Inflammatory macrophage treated with lipopolysaccharide for 1 hour (primary cell): ENCODE measurements at regions not wholly inside any gene's neighbourhood (a gene's known extent, or its start where the extent isn't known, plus 50 kb on each side); places are given as distances from the start of the nearest gene placed in this dataset.
"Not testable (repeated sequence)": the region's sequence is repeated elsewhere in the genome, so short reads cannot be mapped to it uniquely, and the experiment has no call there.

Experiments used
- DNase-seq, 2 donors: peaks; one replicate each; pipeline ENCODE4 v3.0.0-alpha.2; 2020 to 2022

- DNase-seq = no peak
Observed at GRCh38 chr12:115810122-115810901, 467.2 kb downstream of the MED13L start.

DNA sequence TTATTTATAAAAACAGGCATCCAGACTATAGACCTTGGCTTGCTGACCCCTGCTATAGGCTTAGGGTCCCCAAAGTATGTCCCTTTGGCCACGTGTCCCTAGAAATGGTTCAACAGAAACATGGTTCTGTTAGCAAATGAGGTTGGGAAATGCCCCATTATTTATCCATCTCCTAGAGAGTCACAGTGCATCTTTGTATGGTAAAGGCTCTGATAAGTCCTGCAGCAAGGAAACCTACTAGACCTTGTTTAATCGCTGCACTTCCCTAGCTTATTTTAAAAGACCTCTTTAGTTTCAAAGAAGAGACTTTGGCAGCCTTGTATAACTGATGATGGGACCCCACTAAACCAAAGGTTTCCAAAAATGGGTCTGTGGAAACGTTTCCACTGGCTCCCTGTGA is 471.5 kb downstream of the MED13L start:
- no peak for DNase-seq

- no peak for DNase-seq
Observed at GRCh38 chr12:115802767-115803166, 474.7 kb downstream of the MED13L start.

DNA sequence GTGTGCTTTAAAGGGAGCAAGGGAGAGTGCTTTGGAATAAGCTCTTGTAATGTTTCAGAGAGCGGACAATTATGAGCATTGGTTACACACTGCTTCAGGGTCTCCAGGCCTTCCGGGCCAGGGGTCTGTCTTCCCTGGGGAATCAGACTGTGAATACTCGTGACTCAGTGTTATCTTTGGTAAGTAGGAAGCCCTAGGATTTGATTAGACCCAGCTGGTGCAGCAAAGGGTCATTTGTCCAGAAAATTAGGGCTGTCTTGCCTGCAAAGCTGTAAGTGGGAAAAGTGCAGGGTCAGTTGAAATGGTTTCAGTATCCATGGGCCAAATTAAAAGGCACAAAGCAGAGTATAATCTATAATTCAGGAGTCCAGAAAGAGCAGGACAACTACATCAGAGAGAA is 475.6 kb downstream of the MED13L start:
- no peak for DNase-seq

GRCh38 chr12:115799610-115800009 is 477.9 kb downstream of the MED13L start:
- no peak for DNase-seq

- no peak for DNase-seq
Observed at GRCh38 chr12:115798309-115798917, 479.1 kb downstream of the MED13L start.

DNA sequence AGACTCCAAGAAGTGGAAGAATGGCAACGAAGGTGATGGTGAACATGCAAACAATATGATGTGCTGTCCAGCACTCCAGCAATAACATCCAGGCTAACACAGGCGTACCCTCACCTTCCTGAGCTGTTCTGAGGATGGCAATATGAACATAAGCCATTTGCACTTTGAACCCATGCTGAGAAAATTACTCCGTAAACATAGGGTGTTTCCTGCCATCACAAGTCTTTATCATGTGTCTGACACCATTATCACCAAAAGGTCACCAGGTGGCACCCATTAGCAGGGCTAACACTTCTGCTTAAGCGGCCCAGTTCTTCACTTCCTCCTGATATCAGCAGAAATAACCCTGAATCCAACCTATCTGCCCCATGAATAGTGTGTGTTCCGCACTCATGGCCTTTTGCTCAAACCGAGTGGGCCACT is 482.8 kb downstream of the MED13L start:
- DNase-seq = no peak

DNA sequence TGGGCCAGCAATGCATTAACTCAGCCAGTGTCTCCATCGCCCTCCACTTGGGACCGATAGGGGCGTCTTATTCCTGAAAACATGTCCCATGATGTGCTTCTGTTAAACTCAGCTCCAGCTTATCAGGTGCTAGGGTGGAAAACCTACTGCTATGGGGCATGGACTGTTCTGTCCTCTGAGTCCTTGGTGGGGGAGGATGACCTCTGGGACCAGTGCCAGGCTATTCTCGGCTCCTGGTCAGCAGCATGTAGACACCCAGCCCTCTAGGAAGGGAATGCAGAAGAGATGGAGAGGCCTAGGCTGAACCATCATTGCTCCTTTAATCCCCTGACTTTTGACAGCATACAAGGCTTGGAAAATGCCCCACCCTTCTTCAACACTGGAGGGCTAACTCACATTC is 486.2 kb downstream of the MED13L start:
- DNase-seq = no peak

- no peak for DNase-seq
Observed at GRCh38 chr12:115790526-115790925, 487.0 kb downstream of the MED13L start.

GRCh38 chr12:115786490-115786889 is 491.0 kb downstream of the MED13L start:
- not testable (repeated sequence) for DNase-seq

DNA sequence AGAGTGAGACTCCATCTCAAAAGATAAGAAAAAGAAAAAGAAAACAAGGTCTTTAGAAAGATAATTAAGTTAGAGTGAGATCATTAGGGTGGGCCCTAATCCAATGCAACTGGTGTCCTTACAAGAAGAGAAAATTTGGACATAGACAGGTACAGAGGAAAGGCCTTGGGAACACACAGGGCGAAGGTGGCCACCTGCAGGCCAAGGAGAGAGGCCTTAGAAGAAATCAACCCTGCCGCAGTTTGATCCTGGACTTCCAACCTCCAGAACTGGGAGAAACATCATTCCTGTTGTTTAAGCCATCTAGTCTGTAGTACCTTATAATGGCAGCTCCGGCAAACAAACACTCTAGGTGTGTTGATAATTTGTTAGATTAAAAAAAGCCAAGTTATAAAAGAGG is 491.9 kb downstream of the MED13L start:
- DNase-seq = no peak

- DNase-seq = no peak
Observed at GRCh38 chr12:115776399-115776798, 501.1 kb downstream of the MED13L start.

DNA sequence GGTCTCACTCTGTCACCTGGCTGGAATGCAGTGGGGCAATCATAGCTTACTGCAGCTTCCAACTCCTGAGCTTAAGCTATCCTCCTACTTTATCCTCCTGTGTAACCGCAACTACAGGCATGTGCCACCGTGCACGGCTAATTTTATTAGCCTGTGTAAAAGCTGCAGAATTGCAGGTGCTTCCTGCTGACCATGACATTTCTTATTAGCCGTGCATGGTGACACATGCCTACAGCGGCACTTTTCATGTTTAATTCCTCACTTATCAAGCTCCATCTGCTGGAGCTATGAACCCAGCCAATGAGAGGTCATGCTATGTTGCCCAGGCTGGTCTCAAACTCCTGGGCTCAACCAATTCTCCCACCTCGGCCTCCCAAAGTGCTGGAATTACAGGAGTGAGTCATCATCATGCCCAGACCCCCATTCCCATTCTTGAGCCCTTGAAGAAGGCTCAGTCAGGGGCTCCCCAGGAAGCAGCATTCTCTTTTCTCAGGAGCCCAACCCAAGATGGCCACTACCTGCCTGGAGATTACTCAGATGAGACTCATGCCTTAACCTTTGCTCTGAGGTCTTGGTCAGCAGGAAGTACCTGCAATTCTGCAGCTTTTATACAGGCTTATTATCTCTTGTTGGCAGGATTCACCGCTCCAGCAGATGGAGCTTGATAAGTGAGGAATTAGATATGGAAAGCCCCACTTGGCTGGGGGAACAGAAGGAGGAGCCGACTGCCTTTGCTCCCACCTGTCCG is 503.2 kb downstream of the MED13L start:
- no peak for DNase-seq

GRCh38 chr12:115771601-115772000 is 505.9 kb downstream of the MED13L start:
- DNase-seq = no peak

DNA sequence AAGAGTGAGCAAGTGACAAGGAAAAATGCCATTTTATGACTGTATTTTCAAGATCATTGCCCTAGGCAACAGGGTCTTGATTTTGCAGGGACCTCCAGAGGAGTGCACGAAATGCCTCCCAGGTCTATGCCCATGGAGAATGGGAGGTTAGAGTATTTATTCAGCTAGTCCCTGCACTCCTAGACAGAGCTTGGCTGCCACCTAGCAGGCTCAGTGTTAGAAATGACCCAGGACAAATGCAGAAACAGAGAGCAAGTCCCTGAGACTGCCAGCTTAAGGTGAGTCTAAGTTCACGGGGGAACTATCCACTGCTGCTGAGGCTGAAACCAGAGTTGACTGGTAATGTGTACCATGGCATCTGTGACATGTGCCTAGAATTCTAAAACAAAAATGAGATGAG is 506.4 kb downstream of the MED13L start:
- DNase-seq = no peak

DNA sequence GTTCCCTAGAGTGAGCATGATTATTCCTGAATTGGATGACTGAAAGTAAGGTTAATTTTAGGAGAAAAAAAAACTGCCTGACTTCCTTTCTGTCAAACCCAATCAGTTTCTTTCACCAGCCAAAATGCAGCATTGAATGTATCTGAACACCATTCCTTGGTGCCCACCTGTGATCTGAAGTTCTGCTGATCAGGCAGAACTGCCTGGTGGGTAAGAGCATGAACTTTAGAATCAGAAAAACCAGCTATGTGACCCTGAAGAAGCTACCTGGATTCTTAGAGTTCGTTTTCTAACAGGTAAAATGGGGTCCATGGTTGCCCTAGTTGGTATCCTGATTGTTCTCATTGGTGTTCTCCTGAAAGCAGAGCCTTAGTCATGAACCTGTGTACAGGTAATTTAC is 506.9 kb downstream of the MED13L start:
- DNase-seq = no peak

DNA sequence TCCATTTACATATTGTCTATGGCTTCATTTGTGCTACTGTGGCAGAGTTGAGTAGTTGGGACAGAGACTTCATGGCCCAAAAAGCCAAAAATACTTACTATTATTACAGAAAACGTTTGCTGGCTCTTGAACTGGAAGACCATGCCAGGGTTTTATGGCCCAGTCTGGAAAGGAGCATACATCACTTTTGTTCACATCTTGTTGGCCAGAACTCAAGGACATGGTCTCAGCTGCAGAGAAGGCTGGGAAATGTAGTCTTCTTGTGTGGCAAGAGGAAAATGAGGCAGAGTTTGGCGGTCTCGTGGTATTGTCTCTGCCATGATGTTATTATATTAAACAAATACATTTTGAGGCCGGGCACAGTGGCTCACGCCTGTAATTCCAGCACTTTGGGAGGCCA is 509.6 kb downstream of the MED13L start:
- DNase-seq = no peak

DNA sequence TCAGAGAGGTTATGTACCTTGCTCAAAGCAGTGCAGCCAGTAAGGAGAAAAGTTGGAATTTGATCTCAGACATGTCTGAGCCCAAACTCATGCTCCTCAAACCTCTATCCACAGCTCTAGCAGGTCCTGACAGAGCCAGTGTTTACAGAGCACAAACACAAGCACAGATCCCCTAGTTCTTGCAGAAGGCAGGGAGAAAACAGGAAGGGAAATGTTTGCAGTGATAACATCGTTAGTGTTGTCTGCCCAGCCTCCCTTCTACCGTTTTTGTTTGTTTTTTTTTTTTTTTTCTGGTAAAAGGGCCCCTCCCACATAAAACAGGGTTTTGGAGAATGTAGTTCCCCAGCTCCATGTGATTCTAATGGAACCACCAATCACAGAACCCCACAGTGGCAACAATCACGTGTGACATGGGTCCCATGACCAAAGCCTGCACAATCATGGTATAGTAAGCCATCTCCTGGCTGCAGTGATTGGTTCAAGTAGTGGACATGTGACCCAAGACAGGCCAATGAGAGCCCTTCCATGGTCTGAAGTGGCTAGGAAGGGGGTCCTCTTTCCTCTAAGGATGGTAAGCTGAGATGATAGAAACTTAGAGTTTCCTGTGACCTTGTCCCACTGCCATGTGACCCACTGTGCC is 513.4 kb downstream of the MED13L start:
- DNase-seq = no peak

GRCh38 chr12:115763376-115763775 is 514.1 kb downstream of the MED13L start:
- no peak for DNase-seq

- DNase-seq = no peak
Observed at GRCh38 chr12:115762936-115763335, 514.6 kb downstream of the MED13L start.

DNA sequence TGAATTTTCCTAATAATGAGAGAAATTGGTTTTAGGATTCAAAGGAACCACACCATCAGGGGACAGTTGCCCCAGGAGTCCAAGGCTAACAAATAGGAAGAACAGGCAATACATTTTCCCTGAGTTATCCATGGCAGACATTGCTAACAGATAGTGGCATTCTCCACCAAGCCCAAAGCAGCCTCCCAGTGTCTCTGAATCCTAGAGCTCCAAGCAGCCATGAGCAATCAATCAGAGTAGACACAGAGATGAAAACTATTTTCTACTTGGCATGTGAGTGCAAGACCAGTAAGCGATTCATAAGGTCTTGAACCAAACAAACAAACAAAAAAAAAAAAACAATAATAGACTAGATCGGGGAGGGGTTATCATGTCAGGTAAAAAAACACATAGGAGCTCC is 515.7 kb downstream of the MED13L start:
- DNase-seq = no peak

- no peak for DNase-seq
Observed at GRCh38 chr12:115760231-115760630, 517.3 kb downstream of the MED13L start.

DNA sequence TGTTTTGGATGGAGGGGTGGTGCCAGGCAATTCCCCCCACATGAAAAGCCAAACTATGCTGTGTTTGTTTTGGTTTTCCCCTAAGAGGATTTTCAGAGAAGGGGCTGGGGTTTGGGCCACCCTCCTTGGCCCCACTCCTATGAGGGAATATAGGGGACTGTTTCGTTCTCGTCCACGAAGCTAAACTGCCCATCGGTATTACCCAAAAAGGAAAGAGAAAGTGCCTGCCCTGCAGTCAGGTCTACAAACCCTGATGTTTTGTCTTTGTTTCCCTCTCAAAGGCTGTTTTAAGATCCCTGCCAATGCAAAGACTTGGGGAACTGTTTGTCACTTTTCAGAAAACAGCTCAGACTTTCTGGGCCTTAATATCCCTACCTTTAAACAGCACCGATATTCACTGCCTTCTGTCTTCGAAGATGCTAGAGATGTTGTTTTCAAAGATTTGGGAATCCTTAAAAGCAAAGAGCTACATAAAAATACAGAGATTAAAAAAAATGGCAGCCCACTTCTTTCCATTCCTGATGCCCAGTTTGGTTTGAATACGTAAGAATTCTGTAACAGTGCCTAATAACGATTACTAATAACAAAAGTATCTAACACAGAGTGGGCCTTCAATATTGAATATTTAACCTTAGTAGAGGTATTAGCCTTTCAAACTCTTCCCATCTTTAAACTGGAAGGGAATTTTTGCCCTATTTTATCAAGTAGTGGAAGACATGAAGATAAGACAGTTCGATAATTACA is 518.4 kb downstream of the MED13L start:
- DNase-seq = no peak
